ENCODE measurements at regions not wholly inside any gene's neighbourhood (a gene's known extent, or its start where the extent isn't known, plus 50 kb on each side); places are given as distances from the start of the nearest gene placed in this dataset.

- Histone ChIP-seq H3K9me3 (ENCODE audit: severe bottlenecking) (no peaks in the 10 kb centered on the region), H3K36me3 (no peaks in the 10 kb centered on the region), H3K4me3 (ENCODE audit: low read depth, low read length) (no peak overlapping the region), H3K27me3 (ENCODE audit: insufficient read depth, low read depth, severe bottlenecking) (no peaks in the 10 kb centered on the region), H3K27ac (no peak overlapping the region)
- TF ChIP-seq CTCF (IDR thresholded peaks at IDR 0.05; ENCODE audit: low read depth, low read length): no peak
- DNase-seq: no peak
Observed at GRCh38 chr3:155010416-155010815, 69.7 kb upstream of the MME start.

DNA sequence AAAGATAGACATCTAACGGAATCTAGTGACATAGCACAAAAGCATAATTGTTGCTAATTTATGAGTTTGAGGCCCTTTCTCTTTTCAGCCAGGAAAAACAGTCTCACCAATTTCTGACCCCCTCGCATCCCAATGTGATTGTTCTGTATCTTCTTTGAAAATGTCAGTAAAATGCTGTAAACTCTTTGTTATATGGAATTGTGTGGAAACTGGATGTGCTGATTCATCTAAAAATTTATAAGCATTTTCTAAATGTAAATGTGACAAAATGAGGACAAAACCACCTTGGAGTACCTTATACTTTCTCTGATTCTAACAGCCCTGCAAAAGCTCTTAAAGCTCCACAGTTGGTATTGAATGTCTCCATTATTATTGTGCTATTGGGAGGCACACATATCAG lies 70.9 kb upstream of the MME start:
- DNase-seq: no peak
- no peak overlapping the region for H3K4me3 ChIP-seq (ENCODE audit: low read depth, low read length)
- H3K9me3 ChIP-seq (ENCODE audit: severe bottlenecking): no peaks in the 10 kb centered on the region
- no peak overlapping the region for H3K27ac ChIP-seq
- no peaks in the 10 kb centered on the region for H3K36me3 ChIP-seq
- no peak for TF ChIP-seq CTCF (IDR thresholded peaks at IDR 0.05; ENCODE audit: low read depth, low read length)
- no peaks in the 10 kb centered on the region for H3K27me3 ChIP-seq (ENCODE audit: insufficient read depth, low read depth, severe bottlenecking)

- no peak overlapping the region for H3K27ac ChIP-seq
- no peaks in the 10 kb centered on the region for H3K9me3 ChIP-seq (ENCODE audit: severe bottlenecking)
- no peak for TF ChIP-seq CTCF (IDR thresholded peaks at IDR 0.05; ENCODE audit: low read depth, low read length)
- no peaks in the 10 kb centered on the region for H3K27me3 ChIP-seq (ENCODE audit: insufficient read depth, low read depth, severe bottlenecking)
- H3K4me3 ChIP-seq (ENCODE audit: low read depth, low read length): no peak overlapping the region
- DNase-seq: no peak
- H3K36me3 ChIP-seq: no peaks in the 10 kb centered on the region
Observed at GRCh38 chr3:155007729-155008128, 72.4 kb upstream of the MME start.

DNA sequence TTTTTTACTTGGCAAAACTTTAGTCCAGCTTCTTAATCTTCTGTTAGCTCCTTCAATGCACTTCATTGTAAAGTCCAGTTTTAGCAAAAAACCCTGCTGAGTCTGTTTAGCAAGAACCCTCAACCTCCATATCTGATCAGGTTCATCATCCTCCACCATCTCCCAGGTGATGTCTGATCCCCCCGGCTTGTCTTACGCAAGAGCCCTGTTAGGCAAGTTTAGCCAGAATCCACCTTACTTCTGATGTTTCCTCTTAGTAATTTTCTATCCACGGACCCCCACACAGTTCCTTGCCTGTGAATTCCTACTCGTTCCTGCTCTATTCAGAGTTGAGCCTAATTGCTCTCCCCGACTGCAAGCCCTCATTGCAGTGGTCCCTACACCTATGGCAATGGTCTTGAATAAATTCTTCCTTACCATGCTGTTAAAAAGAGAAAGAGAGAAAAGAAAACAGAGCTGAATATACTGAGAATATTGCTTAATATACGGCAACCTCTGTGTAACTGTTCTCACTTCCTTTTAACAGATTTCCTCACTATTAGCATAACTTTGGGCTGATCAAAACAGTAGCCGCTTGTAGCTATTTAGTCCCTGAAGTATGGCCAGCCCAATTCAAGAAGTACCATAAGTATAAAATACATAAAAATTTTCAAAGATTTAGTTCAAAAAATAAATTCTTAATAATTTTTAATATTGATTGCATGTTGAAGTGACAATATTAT lies 78.7 kb upstream of the MME start:
- H3K4me3 ChIP-seq (ENCODE audit: low read depth, low read length): no peak overlapping the region
- no peak for DNase-seq
- no peak for TF ChIP-seq CTCF (IDR thresholded peaks at IDR 0.05; ENCODE audit: low read depth, low read length)
- no peak overlapping the region for H3K27ac ChIP-seq
- no peaks in the 10 kb centered on the region for H3K9me3 ChIP-seq (ENCODE audit: severe bottlenecking)
- H3K27me3 ChIP-seq (ENCODE audit: insufficient read depth, low read depth, severe bottlenecking): no peaks in the 10 kb centered on the region
- no peaks in the 10 kb centered on the region for H3K36me3 ChIP-seq

DNA sequence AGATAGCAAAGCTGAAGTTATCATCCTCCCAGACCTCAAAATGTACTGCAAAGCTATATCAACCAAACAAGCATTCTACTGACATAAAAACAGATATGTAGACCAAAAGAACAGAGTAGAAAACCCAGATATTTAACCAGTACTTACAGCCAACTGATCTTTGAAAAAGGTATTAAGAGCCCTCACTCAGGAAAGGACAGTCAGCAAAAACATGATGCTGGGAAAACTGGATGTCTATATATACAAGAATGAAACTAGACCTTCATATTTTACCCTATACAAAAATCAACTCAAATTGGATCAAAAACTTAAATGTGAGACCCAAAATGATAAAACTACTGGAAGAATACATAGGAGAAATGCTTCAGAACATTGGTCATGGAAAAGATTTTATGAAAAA lies 87.5 kb upstream of the MME start:
- no peak overlapping the region for H3K4me3 ChIP-seq (ENCODE audit: low read depth, low read length)
- H3K27me3 ChIP-seq (ENCODE audit: insufficient read depth, low read depth, severe bottlenecking): no peaks in the 10 kb centered on the region
- no peaks in the 10 kb centered on the region for H3K9me3 ChIP-seq (ENCODE audit: severe bottlenecking)
- no peak overlapping the region for H3K27ac ChIP-seq
- no peaks in the 10 kb centered on the region for H3K36me3 ChIP-seq
- no peak for TF ChIP-seq CTCF (IDR thresholded peaks at IDR 0.05; ENCODE audit: low read depth, low read length)
- no peak for DNase-seq

GRCh38 chr3:154990543-154990942 lies 89.6 kb upstream of the MME start:
- Histone ChIP-seq H3K27me3 (ENCODE audit: insufficient read depth, low read depth, severe bottlenecking) (no peaks in the 10 kb centered on the region), H3K27ac (no peak overlapping the region), H3K36me3 (no peaks in the 10 kb centered on the region), H3K9me3 (ENCODE audit: severe bottlenecking) (no peaks in the 10 kb centered on the region), H3K4me3 (ENCODE audit: low read depth, low read length) (no peak overlapping the region)
- no peak for TF ChIP-seq CTCF (IDR thresholded peaks at IDR 0.05; ENCODE audit: low read depth, low read length)
- no peak for DNase-seq
